Ishikawa (cell line): ENCODE measurements at regions not wholly inside any gene's neighbourhood (a gene's known extent, or its start where the extent isn't known, plus 50 kb on each side); places are given as distances from the start of the nearest gene placed in this dataset.

Experiments
- CEBPB ChIP-seq: IDR thresholded peaks from 2 replicates; pipeline ENCODE4 v1.6.1; 2012
- CREB1 ChIP-seq: IDR thresholded peaks from 2 replicates; pipeline ENCODE4 v1.6.1; 2012; ENCODE audit warnings: low read depth
- EGR1 ChIP-seq: IDR thresholded peaks from 2 replicates; pipeline ENCODE4 v1.6.1; 2012
- EP300 ChIP-seq: IDR thresholded peaks from 2 replicates; pipeline ENCODE4 v1.6.1; 2012; ENCODE audit warnings: borderline replicate concordance
- FOXM1 ChIP-seq: IDR thresholded peaks from 2 replicates; pipeline ENCODE4 v1.6.1; 2012; ENCODE audit warnings: low read depth, borderline replicate concordance
- NFIC ChIP-seq: IDR thresholded peaks from 2 replicates; pipeline ENCODE4 v1.6.1; 2012
- RAD21 ChIP-seq: IDR thresholded peaks from 2 replicates; pipeline ENCODE4 v1.6.1; 2012; ENCODE audit warnings: low read depth
- TAF1 ChIP-seq: IDR thresholded peaks from 2 replicates; pipeline ENCODE4 v1.6.1; 2012; ENCODE audit warnings: low read depth, mild to moderate bottlenecking
- TCF12 ChIP-seq: IDR thresholded peaks from 2 replicates; pipeline ENCODE4 v1.6.1; 2012; ENCODE audit warnings: low read depth
- TEAD4 ChIP-seq: IDR thresholded peaks from 2 replicates; pipeline ENCODE4 v1.6.1; 2012
- YY1 ChIP-seq: IDR thresholded peaks from 2 replicates; pipeline ENCODE4 v1.6.1; 2012; ENCODE audit warnings: low read depth
- ZBTB7A ChIP-seq: IDR thresholded peaks from 2 replicates; pipeline ENCODE4 v1.6.1; 2012; ENCODE audit warnings: low read depth
- TF ChIP-seq, protein P1 (sequence below): IDR thresholded peaks from 2 replicates; pipeline ENCODE4 v1.6.1; 2012
- TF ChIP-seq, protein P2 (sequence below): IDR thresholded peaks from 2 replicates; pipeline ENCODE4 v1.6.1; 2012
- TF ChIP-seq, protein P3 (sequence below): IDR thresholded peaks from 2 replicates; pipeline ENCODE4 v1.6.1; 2012; ENCODE audit warnings: low read depth, mild to moderate bottlenecking

DNA sequence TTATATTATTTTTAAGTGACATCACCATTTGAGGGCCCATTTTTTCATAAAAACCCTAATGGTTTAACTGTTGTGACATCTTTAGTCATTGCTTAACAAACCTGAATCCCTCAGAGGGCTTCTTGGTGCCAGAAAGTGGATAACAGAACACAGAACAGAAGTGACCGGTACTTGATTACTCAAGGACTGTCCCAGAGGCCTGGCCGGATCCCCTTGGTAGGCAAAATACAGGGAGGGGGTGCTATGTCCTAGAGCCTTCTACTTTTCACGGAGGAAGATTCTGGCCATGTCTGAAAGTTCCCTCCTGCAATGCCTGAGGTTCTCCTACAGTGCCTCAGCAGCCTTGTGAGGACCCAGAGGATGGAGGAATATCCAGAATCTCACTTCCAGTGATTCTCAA lies 94.3 kb upstream of the DCLK2 start:
- TF ChIP-seq TEAD4 (no peak), NFIC (no peak), RAD21 (no peak), ZBTB7A (no peak)
- TF ChIP-seq, protein P1, sequence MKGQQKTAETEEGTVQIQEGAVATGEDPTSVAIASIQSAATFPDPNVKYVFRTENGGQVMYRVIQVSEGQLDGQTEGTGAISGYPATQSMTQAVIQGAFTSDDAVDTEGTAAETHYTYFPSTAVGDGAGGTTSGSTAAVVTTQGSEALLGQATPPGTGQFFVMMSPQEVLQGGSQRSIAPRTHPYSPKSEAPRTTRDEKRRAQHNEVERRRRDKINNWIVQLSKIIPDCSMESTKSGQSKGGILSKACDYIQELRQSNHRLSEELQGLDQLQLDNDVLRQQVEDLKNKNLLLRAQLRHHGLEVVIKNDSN, result no peak

DNA sequence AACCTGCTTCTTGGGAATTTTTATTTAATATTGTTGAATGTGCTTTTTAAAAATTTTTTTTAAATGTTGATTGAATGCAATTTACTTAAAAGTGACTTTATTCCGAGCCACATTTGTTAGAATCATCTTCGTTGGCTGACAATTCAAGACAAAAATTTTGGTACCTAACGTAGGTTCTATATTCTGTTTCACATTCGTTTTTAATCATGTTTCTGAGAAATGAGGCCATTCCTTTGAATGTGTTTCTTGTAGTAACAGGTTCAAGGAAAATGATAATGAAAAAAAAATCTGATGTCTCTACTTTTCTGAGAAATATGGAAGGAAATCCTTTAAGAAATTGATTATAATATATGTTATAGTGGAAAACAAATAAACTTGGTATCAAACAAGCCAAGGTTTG lies 92.3 kb upstream of the DCLK2 start:
- TF ChIP-seq TCF12 (no peak), FOXM1 (no peak)

DNA sequence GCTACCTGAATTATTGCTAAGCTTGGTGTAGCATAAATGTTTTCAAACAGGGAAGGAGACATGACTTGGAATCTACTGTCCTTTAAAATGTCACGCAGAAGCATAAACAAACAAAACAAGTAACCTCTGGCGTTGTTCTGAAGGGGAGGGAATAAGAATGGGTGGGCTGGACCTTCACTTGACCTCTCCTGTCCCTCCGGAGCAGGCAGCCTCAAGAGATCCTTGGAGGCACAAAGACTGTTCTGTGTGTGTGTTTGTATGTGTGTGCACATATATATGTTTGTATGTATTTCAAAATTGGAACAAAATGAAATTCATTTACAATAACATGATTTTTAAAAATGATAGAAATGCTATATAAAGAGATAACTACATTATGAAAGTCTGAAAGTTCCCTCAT lies 91.3 kb upstream of the DCLK2 start:
- TF ChIP-seq TAF1 (no peak), CREB1 (no peak)

DNA sequence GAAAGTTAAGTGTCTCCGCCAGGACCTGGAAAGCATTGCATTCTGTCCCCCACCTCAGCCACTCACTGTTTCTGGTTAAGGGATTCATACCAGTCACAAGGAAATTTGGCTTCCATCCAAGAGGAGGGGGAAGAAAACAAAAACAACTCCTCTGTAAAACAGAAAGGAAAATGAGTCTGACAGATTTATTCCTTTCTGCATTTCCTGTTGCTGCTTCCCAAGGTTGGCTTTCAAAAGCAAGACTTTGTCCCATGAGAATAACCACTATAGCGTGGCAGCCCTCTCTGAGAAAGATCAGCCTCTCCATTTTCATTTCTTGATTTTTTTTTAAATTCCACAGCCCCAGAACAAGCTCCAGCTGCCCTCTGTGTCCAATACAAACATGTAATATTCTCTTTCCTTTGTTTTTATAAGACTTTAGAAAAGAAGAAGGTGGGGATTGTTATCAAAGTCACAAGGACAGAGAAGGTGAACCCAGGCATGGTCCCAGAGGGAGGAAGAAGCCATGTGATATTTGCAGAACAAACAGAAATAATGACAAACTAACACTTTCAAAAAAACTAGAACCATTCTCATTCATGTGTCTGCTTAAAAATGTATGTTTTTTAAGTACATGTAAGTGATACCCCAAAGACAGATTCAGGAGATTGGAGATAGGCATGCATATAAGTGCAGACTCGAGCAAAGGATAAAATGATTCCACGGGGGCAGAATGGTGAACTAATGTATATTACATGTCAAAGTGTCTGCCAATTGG lies 90.7 kb upstream of the DCLK2 start:
- TF ChIP-seq RAD21 (no peak), NFIC (no peak), FOXM1 (no peak), TAF1 (no peak), YY1 (no peak), EP300 (no peak), TEAD4 (no peak), CEBPB (no peak), CREB1 (no peak), EGR1 (no peak), TCF12 (no peak), ZBTB7A (no peak)
- TF ChIP-seq, protein P2, sequence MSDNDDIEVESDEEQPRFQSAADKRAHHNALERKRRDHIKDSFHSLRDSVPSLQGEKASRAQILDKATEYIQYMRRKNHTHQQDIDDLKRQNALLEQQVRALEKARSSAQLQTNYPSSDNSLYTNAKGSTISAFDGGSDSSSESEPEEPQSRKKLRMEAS, result no peak
- TF ChIP-seq, protein P3, sequence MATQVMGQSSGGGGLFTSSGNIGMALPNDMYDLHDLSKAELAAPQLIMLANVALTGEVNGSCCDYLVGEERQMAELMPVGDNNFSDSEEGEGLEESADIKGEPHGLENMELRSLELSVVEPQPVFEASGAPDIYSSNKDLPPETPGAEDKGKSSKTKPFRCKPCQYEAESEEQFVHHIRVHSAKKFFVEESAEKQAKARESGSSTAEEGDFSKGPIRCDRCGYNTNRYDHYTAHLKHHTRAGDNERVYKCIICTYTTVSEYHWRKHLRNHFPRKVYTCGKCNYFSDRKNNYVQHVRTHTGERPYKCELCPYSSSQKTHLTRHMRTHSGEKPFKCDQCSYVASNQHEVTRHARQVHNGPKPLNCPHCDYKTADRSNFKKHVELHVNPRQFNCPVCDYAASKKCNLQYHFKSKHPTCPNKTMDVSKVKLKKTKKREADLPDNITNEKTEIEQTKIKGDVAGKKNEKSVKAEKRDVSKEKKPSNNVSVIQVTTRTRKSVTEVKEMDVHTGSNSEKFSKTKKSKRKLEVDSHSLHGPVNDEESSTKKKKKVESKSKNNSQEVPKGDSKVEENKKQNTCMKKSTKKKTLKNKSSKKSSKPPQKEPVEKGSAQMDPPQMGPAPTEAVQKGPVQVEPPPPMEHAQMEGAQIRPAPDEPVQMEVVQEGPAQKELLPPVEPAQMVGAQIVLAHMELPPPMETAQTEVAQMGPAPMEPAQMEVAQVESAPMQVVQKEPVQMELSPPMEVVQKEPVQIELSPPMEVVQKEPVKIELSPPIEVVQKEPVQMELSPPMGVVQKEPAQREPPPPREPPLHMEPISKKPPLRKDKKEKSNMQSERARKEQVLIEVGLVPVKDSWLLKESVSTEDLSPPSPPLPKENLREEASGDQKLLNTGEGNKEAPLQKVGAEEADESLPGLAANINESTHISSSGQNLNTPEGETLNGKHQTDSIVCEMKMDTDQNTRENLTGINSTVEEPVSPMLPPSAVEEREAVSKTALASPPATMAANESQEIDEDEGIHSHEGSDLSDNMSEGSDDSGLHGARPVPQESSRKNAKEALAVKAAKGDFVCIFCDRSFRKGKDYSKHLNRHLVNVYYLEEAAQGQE, result no peak
- TF ChIP-seq, protein P1, result no peak

DNA sequence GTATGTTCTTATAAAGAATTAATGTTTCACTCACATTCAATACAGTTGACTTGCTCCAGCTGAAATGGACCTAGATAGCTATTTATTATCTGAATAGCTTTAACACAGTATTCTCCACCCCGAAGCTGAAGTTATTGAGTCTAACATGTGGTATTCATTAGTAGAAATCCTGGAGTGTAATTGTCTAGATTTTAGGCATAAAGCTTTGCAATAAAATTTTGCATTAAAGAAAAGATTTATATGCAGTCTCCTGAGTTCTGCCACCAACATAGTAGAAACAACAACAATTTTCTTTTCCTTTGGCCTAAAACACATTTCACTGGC lies 90.2 kb upstream of the DCLK2 start:
- TF ChIP-seq TEAD4, result no peak
- TF ChIP-seq, protein P1, result no peak
- no peak for TF ChIP-seq YY1
- TF ChIP-seq EP300, result no peak
- TF ChIP-seq NFIC, result no peak

DNA sequence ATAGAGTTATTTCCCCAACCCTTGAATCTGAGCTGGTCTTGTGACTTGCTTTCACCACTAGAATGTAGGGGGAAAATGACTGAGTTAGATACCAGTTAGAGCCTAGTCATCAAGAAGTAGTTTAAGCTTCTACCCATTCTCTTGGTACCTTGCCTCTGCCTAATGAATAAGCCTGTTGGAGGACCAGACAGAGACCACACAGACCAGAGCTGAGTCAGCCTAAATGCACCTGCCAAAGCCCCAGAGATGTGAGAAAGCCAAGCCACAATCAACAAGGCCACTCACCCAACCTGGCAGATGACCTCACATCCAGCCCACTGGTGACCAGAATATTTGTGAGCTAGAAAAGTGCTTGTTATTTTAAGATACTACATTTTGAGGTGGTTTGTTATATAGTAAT lies 85.2 kb upstream of the DCLK2 start:
- TF ChIP-seq, protein P1, result no peak
- TF ChIP-seq FOXM1 (no peak), TAF1 (no peak), TEAD4 (no peak), EP300 (no peak), EGR1 (no peak)
- TF ChIP-seq, protein P3, result no peak
- TF ChIP-seq, protein P2, result no peak
